ENCODE measurements at regions not wholly inside any gene's neighbourhood (a gene's known extent, or its start where the extent isn't known, plus 50 kb on each side); places are given as distances from the start of the nearest gene placed in this dataset.

DNA sequence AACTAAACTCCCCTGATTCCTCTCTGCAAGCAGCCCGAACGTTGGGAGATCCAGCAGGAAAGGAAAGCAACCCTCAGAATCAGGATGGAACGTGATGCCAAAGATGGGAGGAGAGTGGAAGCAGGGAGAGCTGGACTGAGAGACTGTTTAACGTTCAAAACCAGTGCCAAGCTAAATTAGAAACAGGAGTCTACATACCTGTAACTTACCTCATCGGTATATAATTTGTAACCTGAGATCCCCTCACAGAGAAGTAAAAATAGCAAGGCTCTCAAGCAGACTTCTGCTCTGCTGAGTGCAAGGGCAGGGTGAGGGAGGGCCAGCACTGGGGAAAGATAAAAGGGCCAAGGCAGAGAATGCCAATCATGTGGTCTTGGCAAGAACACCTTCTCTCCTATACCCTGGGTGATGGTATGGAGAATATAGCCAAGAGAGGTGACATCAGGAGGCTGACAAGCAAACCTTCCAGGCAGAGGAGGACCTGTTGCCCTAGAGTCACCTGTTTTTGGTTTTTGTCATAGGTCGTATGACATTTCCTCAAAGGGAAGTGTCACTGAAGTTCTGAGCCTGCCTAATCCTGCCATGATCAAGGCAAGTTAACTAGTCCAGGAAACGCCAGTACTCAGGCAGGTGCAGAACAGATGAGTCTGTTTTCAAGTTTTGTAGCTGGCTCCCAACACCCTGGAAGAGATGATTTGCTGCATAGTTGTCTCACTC, 472.0 kb downstream of the NFIB start:
- no peak for TF ChIP-seq POLR2A (IDR thresholded peaks at IDR 0.05)
- no peak for TF ChIP-seq EP300 (IDR thresholded peaks at IDR 0.05)

All from suprapubic skin (tissue), 2 donors.